ENCODE measurements at regions not wholly inside any gene's neighbourhood (a gene's known extent, or its start where the extent isn't known, plus 50 kb on each side); places are given as distances from the start of the nearest gene placed in this dataset.
"Not testable (repeated sequence)": the region's sequence is repeated elsewhere in the genome, so short reads cannot be mapped to it uniquely, and the experiment has no call there.

- Mint-ChIP-seq H3K4me3 (no peak overlapping the region), H3K27ac (ENCODE audit: unreplicated experiment) (no peak overlapping the region)
Observed at GRCh38 chr11:109512680-109513079, 90.7 kb downstream of the C11orf87 start.

GRCh38 chr11:109514313-109515018 lies 92.5 kb downstream of the C11orf87 start:
- TF ChIP-seq CTCF (conservative IDR thresholded peaks at IDR 0.05) = no peak
- no peak overlapping the region for H3K4me3 Mint-ChIP-seq
- H3K36me3 Mint-ChIP-seq (ENCODE audit: low read depth) = no peaks in the 10 kb centered on the region
- no peaks in the 10 kb centered on the region for H3K27me3 Mint-ChIP-seq (ENCODE audit: low read depth)
- no peak for DNase-seq (ENCODE audit: low read depth, low spot score)
- no peaks in the 10 kb centered on the region for H3K4me1 Mint-ChIP-seq
- no peaks in the 10 kb centered on the region for H3K9me3 Mint-ChIP-seq
- no peak overlapping the region for H3K27ac Mint-ChIP-seq (ENCODE audit: unreplicated experiment)

More at GRCh38 chr11:109512680-109513079, 90.7 kb downstream of the C11orf87 start:
- no peak for DNase-seq (ENCODE audit: low read depth, low spot score)
- TF ChIP-seq CTCF (conservative IDR thresholded peaks at IDR 0.05) = no peak
- Mint-ChIP-seq H3K27me3 (ENCODE audit: low read depth) (no peaks in the 10 kb centered on the region), H3K9me3 (no peaks in the 10 kb centered on the region), H3K4me1 (no peaks in the 10 kb centered on the region), H3K36me3 (ENCODE audit: low read depth) (no peaks in the 10 kb centered on the region)

GRCh38 chr11:109519253-109519652 lies 97.3 kb downstream of the C11orf87 start:
- Mint-ChIP-seq H3K36me3 (ENCODE audit: low read depth) (no peaks in the 10 kb centered on the region), H3K27ac (ENCODE audit: unreplicated experiment) (no peak overlapping the region), H3K4me3 (no peak overlapping the region), H3K4me1 (peaks cover 12% of the 10 kb centered on the region), H3K9me3 (no peaks in the 10 kb centered on the region), H3K27me3 (ENCODE audit: low read depth) (no peaks in the 10 kb centered on the region)
- no peak for TF ChIP-seq CTCF (conservative IDR thresholded peaks at IDR 0.05)
- no peak for DNase-seq (ENCODE audit: low read depth, low spot score)

DNA sequence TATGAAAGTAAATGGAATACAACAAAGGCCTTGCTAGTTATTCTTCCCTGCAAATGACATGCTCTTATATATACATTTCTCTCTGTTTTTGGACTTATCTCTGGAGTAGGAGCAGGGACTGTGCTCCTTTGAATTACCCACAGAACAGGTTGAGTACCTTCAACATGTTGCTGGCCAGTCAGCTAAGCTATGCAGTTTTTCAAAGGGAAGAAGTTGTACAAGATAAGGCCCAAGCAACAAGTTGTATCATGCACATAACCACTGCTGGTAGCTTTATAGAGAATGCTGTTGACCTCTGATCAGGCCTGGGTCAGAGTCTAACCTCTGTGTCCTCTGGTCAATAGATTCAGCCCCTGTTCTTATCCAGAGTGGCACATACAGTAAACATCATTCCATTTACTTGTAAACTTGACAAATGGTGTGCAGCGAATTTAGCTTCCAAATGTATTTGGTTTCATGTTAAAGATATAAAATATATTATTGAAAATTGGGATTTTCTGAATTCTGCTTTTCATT lies 99.6 kb downstream of the C11orf87 start:
- no peak for DNase-seq (ENCODE audit: low read depth, low spot score)

GRCh38 chr11:109522116-109522755 lies 100.2 kb downstream of the C11orf87 start:
- TF ChIP-seq CTCF (conservative IDR thresholded peaks at IDR 0.05) = no peak
- no peak overlapping the region for H3K4me3 Mint-ChIP-seq

More for the DNA sequence above, 99.6 kb downstream of the C11orf87 start:
- H3K4me3 Mint-ChIP-seq = no peak overlapping the region
- H3K27me3 Mint-ChIP-seq (ENCODE audit: low read depth) = no peaks in the 10 kb centered on the region
- no peaks in the 10 kb centered on the region for H3K36me3 Mint-ChIP-seq (ENCODE audit: low read depth)
- no peak for TF ChIP-seq CTCF (conservative IDR thresholded peaks at IDR 0.05)
- H3K4me1 Mint-ChIP-seq = peaks cover 12% of the 10 kb centered on the region
- no peak overlapping the region for H3K27ac Mint-ChIP-seq (ENCODE audit: unreplicated experiment)
- no peaks in the 10 kb centered on the region for H3K9me3 Mint-ChIP-seq

GRCh38 chr11:109525636-109526035 lies 103.6 kb downstream of the C11orf87 start:
- H3K4me3 Mint-ChIP-seq; H3K27me3 Mint-ChIP-seq (ENCODE audit: low read depth); H3K9me3 Mint-ChIP-seq; DNase-seq (ENCODE audit: low read depth, low spot score); H3K27ac Mint-ChIP-seq (ENCODE audit: unreplicated experiment); H3K36me3 Mint-ChIP-seq (ENCODE audit: low read depth): not testable (repeated sequence)
- peaks cover 12% of the 10 kb centered on the region for H3K4me1 Mint-ChIP-seq

More at GRCh38 chr11:109522116-109522755, 100.2 kb downstream of the C11orf87 start:
- no peak for DNase-seq (ENCODE audit: low read depth, low spot score)
- H3K27ac Mint-ChIP-seq (ENCODE audit: unreplicated experiment) = no peak overlapping the region
- H3K36me3 Mint-ChIP-seq (ENCODE audit: low read depth) = no peaks in the 10 kb centered on the region
- H3K4me1 Mint-ChIP-seq = peaks cover 12% of the 10 kb centered on the region
- H3K9me3 Mint-ChIP-seq = no peaks in the 10 kb centered on the region
- H3K27me3 Mint-ChIP-seq (ENCODE audit: low read depth) = no peaks in the 10 kb centered on the region

Measured in neural crest cell (in vitro differentiated cells).